Neutrophil (primary cell): ENCODE measurements at regions not wholly inside any gene's neighbourhood (a gene's known extent, or its start where the extent isn't known, plus 50 kb on each side); places are given as distances from the start of the nearest gene placed in this dataset.
"Not testable (repeated sequence)": the region's sequence is repeated elsewhere in the genome, so short reads cannot be mapped to it uniquely, and the experiment has no call there.

ENCODE experiments used
- H3K27ac ChIP-seq: fragments of 200-600 bp; sonication (generic); 2 replicates; pipeline ENCODE4 v1.5.1; 2016; ENCODE audit warnings: mild to moderate bottlenecking, moderate library complexity
- H3K27me3 ChIP-seq: fragments of 200-600 bp; sonication (generic); 2 replicates; pipeline ENCODE4 v1.6.0; 2016; ENCODE audit warnings: mild to moderate bottlenecking
- H3K36me3 ChIP-seq: fragments of 200-600 bp; sonication (generic); 2 replicates; pipeline ENCODE4 v1.5.1; 2017
- H3K4me1 ChIP-seq, 2 experiments: fragments of 200-600 bp in 1 of 2; sonication (generic) in 1 of 2; 1 replicate in 1 of 2; 2 replicates in 1 of 2; pipeline versions ENCODE4 v1.5.1 to v1.6.1; 2013 to 2016; ENCODE audit warnings: low read depth in 1 of 2, low read length in 1 of 2, mild to moderate bottlenecking in 1 of 2, moderate library complexity in 1 of 2; ENCODE audit not compliant: control insufficient read depth in 1 of 2, insufficient read depth in 1 of 2
- H3K4me3 ChIP-seq, 2 experiments: fragments of 200-600 bp in 1 of 2; sonication (generic) in 1 of 2; 1 replicate in 1 of 2; 2 replicates in 1 of 2; pipeline ENCODE4 v1.5.1; 2013 to 2016; ENCODE audit warnings: low read depth in 1 of 2, low read length in 1 of 2, mild to moderate bottlenecking in 1 of 2, moderate library complexity in 1 of 2
- H3K9me3 ChIP-seq: fragments of 200-600 bp; sonication (generic); 2 replicates; pipeline ENCODE4 v1.5.1; 2016
- CTCF ChIP-seq: fragments of 200-600 bp; sonication (generic); IDR thresholded peaks from 2 replicates; pipeline ENCODE4 v1.5.1; 2016; ENCODE audit warnings: antibody characterized with exemption

- no peaks in the 10 kb centered on the region for H3K27me3 ChIP-seq
- H3K9me3 ChIP-seq = no peaks in the 10 kb centered on the region
- no peak overlapping the region for H3K27ac ChIP-seq
- no peak for TF ChIP-seq CTCF
- no peaks in the 10 kb centered on the region for H3K36me3 ChIP-seq
- H3K4me3 ChIP-seq = no peak overlapping the region
- peaks cover 0 to 11% of the 10 kb centered on the region in 2 experiments for H3K4me1 ChIP-seq
Measured at GRCh38 chr4:14169460-14169859, 541.9 kb upstream of the BOD1L1 start.

- H3K4me1 ChIP-seq = peaks cover 0 to 11% of the 10 kb centered on the region in 2 experiments
- H3K36me3 ChIP-seq, H3K4me3 ChIP-seq, H3K27me3 ChIP-seq, H3K27ac ChIP-seq, H3K9me3 ChIP-seq: not testable (repeated sequence)
Measured at GRCh38 chr4:14169940-14170339, 542.4 kb upstream of the BOD1L1 start.

DNA sequence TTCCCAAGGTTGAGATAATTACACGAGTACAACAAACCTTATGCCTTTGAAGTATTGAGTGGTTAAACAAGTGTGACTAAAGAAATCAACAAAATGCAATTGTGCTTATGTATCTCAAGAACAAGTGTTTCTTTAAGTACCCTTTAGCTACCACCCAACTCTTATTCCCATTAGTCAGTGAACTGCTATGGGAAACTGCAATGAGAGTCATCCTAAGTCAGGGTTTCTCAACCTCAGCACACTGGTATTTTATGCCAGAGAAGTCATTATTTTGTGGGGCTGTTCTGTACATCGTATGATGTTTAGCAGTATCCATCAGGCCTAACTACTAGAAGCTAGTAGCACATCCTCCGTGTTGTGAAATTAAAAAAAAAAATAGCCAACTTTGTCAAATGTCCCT is 549.1 kb upstream of the BOD1L1 start:
- no peak overlapping the region for H3K4me3 ChIP-seq
- H3K9me3 ChIP-seq = no peaks in the 10 kb centered on the region
- H3K27me3 ChIP-seq = no peaks in the 10 kb centered on the region
- H3K27ac ChIP-seq = no peak overlapping the region
- peaks cover 13 to 19% of the 10 kb centered on the region in 2 experiments for H3K4me1 ChIP-seq
- TF ChIP-seq CTCF = no peak
- no peaks in the 10 kb centered on the region for H3K36me3 ChIP-seq

GRCh38 chr4:14177987-14178386 is 550.5 kb upstream of the BOD1L1 start:
- Histone ChIP-seq H3K27me3 (no peaks in the 10 kb centered on the region), H3K36me3 (no peaks in the 10 kb centered on the region), H3K27ac (peak overlapping the region; percentile 66), H3K4me1 (peaks cover 13 to 19% of the 10 kb centered on the region in 2 experiments), H3K9me3 (no peaks in the 10 kb centered on the region), H3K4me3 (no peak overlapping the region)
- no peak for TF ChIP-seq CTCF

GRCh38 chr4:14178421-14178820 is 550.9 kb upstream of the BOD1L1 start:
- no peaks in the 10 kb centered on the region for H3K36me3 ChIP-seq
- no peak overlapping the region for H3K4me3 ChIP-seq
- TF ChIP-seq CTCF = no peak
- H3K4me1 ChIP-seq = peaks cover 13 to 19% of the 10 kb centered on the region in 2 experiments
- H3K9me3 ChIP-seq = no peaks in the 10 kb centered on the region
- no peaks in the 10 kb centered on the region for H3K27me3 ChIP-seq
- H3K27ac ChIP-seq = peak overlapping the region; percentile 66

- H3K27me3 ChIP-seq = no peaks in the 10 kb centered on the region
- H3K9me3 ChIP-seq = no peaks in the 10 kb centered on the region
- peaks cover 13 to 19% of the 10 kb centered on the region in 2 experiments for H3K4me1 ChIP-seq
- no peak for TF ChIP-seq CTCF
- H3K36me3 ChIP-seq = no peaks in the 10 kb centered on the region
- no peak overlapping the region for H3K27ac ChIP-seq
- H3K4me3 ChIP-seq = no peak overlapping the region
Measured at GRCh38 chr4:14180166-14180565, 552.6 kb upstream of the BOD1L1 start.
